ENCODE measurements at regions not wholly inside any gene's neighbourhood (a gene's known extent, or its start where the extent isn't known, plus 50 kb on each side); places are given as distances from the start of the nearest gene placed in this dataset.
"Not testable (repeated sequence)": the region's sequence is repeated elsewhere in the genome, so short reads cannot be mapped to it uniquely, and the experiment has no call there.

DNA sequence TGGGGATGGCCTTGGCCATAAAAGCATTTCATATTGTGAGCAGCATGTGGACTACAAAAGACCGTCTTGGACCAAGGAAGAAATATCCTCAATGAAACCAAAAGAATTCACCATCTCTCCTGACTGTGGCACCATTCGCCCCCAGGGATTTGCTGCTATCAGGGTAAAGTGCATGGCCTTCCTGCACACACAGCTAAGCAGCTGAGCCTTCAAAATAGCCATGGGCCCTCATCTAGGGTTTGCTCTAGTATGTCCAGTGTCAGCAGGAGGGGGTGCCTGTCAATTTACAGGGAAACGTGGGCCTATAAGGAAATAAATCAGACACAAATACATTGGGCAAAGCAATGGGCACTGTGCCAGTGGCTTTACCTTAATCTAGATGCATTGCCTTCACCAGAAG, 296.6 kb upstream of the NBPF12 start:
- not testable (repeated sequence) for H3K9me3 ChIP-seq (ENCODE audit: low read length); H3K9ac ChIP-seq (ENCODE audit: low read length); H3K4me1 ChIP-seq (ENCODE audit: low read length); H3K9me2 ChIP-seq (replicated peaks; ENCODE audit: insufficient read depth, low read length); H3K4me3 ChIP-seq (ENCODE audit: low read length); H4K20me1 ChIP-seq (ENCODE audit: insufficient read depth, low read depth, low read length); H3K4me2 ChIP-seq (ENCODE audit: low read depth, low read length, poor library complexity, severe bottlenecking); H2AFZ ChIP-seq (ENCODE audit: low read length); DNase-seq; H3K36me3 ChIP-seq (ENCODE audit: insufficient read depth, low read length); H3K27me3 ChIP-seq (ENCODE audit: low read length); H3K79me2 ChIP-seq (ENCODE audit: low read length); H3K27ac ChIP-seq (ENCODE audit: low read length)

DNA sequence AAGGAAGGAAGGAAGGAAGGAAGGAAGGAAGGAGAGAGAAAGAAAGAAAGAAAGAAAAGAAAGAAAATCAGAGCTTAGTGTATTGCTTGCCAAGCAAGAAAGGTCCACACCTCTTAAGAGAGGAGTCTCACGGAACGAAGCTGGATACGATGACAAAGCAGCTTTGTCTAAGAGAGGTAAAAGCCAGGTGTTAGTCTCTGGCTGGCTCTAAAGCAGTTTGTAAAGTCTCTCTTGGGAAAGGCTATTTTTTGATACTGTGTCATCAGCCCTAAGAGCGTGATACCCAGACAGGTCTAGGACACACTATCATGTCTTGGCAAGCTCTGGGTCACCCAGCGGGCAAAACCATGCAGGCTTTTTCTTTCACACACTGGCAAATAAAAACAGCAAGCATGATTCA, 297.5 kb upstream of the NBPF12 start:
- H3K27me3 ChIP-seq (ENCODE audit: low read length); H3K79me2 ChIP-seq (ENCODE audit: low read length); H4K20me1 ChIP-seq (ENCODE audit: insufficient read depth, low read depth, low read length); H3K27ac ChIP-seq (ENCODE audit: low read length); H3K9me2 ChIP-seq (replicated peaks; ENCODE audit: insufficient read depth, low read length); H3K9ac ChIP-seq (ENCODE audit: low read length); H3K36me3 ChIP-seq (ENCODE audit: insufficient read depth, low read length); H3K4me3 ChIP-seq (ENCODE audit: low read length); H2AFZ ChIP-seq (ENCODE audit: low read length); H3K4me2 ChIP-seq (ENCODE audit: low read depth, low read length, poor library complexity, severe bottlenecking); H3K9me3 ChIP-seq (ENCODE audit: low read length); H3K4me1 ChIP-seq (ENCODE audit: low read length): not testable (repeated sequence)
- DNase-seq: peak; percentile 40

DNA sequence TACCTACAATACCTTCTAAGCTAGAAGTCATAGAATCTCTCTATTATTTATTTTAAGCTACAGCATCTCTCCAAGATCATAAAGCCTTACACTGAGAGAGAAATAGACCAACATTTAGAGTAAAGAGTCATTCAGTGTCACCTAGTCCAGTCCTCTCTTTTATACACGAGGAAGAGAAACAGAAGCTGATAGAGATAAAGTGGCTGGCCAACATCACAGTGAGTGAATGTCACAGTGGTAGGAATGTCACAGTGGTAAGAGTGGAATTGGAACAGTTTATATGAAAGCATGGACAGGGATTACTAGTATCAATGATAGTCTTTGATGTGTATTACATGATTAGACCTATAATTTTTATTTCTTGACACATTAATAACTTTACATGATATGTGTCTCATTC, 307.8 kb upstream of the NBPF12 start:
- DNase-seq; H3K4me1 ChIP-seq (ENCODE audit: low read length); H4K20me1 ChIP-seq (ENCODE audit: insufficient read depth, low read depth, low read length); H3K27me3 ChIP-seq (ENCODE audit: low read length); H3K4me2 ChIP-seq (ENCODE audit: low read depth, low read length, poor library complexity, severe bottlenecking); H3K79me2 ChIP-seq (ENCODE audit: low read length); H3K36me3 ChIP-seq (ENCODE audit: insufficient read depth, low read length); H3K9ac ChIP-seq (ENCODE audit: low read length); H3K4me3 ChIP-seq (ENCODE audit: low read length); H3K27ac ChIP-seq (ENCODE audit: low read length); H3K9me2 ChIP-seq (replicated peaks; ENCODE audit: insufficient read depth, low read length); H3K9me3 ChIP-seq (ENCODE audit: low read length); H2AFZ ChIP-seq (ENCODE audit: low read length): not testable (repeated sequence)

DNA sequence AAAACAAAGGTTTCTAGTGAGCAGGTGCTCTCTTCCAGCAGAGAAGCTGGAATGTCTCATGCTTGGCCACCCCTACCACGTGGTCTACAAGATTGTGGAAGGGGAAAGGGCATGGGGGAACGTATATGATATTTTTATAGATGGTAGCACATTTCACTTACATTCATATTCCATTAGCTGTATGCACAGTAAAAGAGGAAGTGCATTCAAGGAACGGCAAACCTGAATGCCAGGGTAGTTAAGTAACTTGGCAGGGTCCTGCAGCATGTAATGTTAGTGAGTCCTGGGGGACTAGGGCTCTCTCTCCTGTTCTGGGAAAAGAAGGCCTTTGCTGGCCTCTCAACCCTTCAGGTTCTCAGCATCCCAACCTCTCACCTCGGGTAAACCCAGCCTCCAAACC, 319.5 kb upstream of the NBPF12 start:
- not testable (repeated sequence) for H3K9ac ChIP-seq (ENCODE audit: low read length); H3K27ac ChIP-seq (ENCODE audit: low read length); H3K36me3 ChIP-seq (ENCODE audit: insufficient read depth, low read length); H3K4me1 ChIP-seq (ENCODE audit: low read length); H3K4me2 ChIP-seq (ENCODE audit: low read depth, low read length, poor library complexity, severe bottlenecking); H4K20me1 ChIP-seq (ENCODE audit: insufficient read depth, low read depth, low read length); H3K9me3 ChIP-seq (ENCODE audit: low read length); H3K79me2 ChIP-seq (ENCODE audit: low read length); H3K4me3 ChIP-seq (ENCODE audit: low read length); DNase-seq; H3K27me3 ChIP-seq (ENCODE audit: low read length); H3K9me2 ChIP-seq (replicated peaks; ENCODE audit: insufficient read depth, low read length); H2AFZ ChIP-seq (ENCODE audit: low read length)

DNA sequence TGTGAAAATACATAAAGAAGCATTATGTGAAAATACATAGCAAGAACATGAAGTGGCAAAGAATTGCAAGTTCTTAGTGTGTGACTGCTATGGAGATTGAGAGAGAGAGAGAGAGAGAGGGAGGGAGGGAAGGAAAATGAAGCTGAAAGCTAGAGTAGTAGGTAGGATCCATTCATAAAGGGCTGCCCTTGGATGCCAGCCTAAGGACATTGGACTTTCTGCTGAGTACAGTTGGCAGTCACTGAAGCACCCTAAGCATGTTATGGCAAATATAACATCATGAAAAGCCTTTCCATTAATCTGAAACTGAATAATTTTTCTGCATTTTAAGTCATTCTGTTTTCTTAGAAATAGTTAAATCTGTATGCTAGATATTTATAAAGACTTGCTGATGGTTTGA, 333.4 kb upstream of the NBPF12 start:
- H3K27me3 ChIP-seq (ENCODE audit: low read length); H4K20me1 ChIP-seq (ENCODE audit: insufficient read depth, low read depth, low read length); H3K9me3 ChIP-seq (ENCODE audit: low read length); DNase-seq; H3K4me3 ChIP-seq (ENCODE audit: low read length); H3K4me2 ChIP-seq (ENCODE audit: low read depth, low read length, poor library complexity, severe bottlenecking); H3K36me3 ChIP-seq (ENCODE audit: insufficient read depth, low read length); H3K4me1 ChIP-seq (ENCODE audit: low read length); H3K27ac ChIP-seq (ENCODE audit: low read length); H3K79me2 ChIP-seq (ENCODE audit: low read length); H2AFZ ChIP-seq (ENCODE audit: low read length); H3K9ac ChIP-seq (ENCODE audit: low read length); H3K9me2 ChIP-seq (replicated peaks; ENCODE audit: insufficient read depth, low read length): not testable (repeated sequence)

DNA sequence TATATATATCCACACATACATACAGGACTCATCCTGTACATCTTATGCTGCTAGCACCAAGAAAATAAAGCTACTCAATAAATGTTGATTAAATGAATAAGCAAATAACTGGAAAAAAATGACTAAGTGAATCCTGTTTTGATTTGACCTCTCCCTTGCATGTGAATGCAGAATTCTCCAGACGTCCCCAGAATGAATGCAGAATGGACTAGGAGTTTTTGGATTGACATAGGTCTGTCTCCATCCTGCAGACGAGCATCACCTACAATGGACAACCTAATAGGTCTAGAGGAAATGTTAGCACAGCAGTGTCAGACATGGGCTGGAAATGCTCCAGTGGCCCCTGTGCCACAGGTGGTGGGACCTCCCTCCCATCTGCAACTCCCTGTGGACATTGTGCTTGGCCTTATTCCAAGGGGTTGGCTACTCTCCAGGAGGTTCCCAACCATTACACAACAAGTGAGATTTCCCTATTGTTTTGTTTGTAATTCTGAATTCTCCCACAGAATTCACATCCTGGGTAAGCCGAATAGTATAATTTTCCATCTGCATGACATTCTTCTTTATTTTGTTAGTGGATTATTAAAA, 337.3 kb upstream of the NBPF12 start:
- H3K79me2 ChIP-seq (ENCODE audit: low read length); H3K4me3 ChIP-seq (ENCODE audit: low read length); H3K4me2 ChIP-seq (ENCODE audit: low read depth, low read length, poor library complexity, severe bottlenecking); H3K9me3 ChIP-seq (ENCODE audit: low read length); H3K4me1 ChIP-seq (ENCODE audit: low read length); H3K27ac ChIP-seq (ENCODE audit: low read length); DNase-seq; H3K9me2 ChIP-seq (replicated peaks; ENCODE audit: insufficient read depth, low read length); H4K20me1 ChIP-seq (ENCODE audit: insufficient read depth, low read depth, low read length); H3K27me3 ChIP-seq (ENCODE audit: low read length); H3K9ac ChIP-seq (ENCODE audit: low read length); H3K36me3 ChIP-seq (ENCODE audit: insufficient read depth, low read length); H2AFZ ChIP-seq (ENCODE audit: low read length): not testable (repeated sequence)

DNA sequence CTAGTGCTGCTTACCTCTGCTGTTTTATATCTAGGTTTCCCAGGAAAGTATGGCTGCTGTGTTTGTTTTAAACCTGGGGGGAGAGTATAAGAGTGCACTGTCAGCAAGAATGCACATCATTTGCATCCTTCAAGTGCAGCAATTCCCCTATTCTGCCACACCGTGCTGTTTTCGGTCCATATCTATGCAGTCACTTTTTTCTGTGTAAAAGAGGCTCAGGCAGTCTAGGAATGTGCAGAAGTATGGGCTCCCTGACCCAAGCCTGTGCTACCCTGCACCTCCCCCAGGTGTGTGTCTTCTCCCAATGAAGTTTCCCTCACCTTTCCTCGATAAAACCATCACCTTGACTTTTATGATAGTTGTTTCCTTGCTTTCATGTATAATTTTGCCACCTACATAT, 338.2 kb upstream of the NBPF12 start:
- H3K27ac ChIP-seq (ENCODE audit: low read length); H2AFZ ChIP-seq (ENCODE audit: low read length); H3K27me3 ChIP-seq (ENCODE audit: low read length); H3K4me2 ChIP-seq (ENCODE audit: low read depth, low read length, poor library complexity, severe bottlenecking); H3K9me3 ChIP-seq (ENCODE audit: low read length); DNase-seq; H3K9me2 ChIP-seq (replicated peaks; ENCODE audit: insufficient read depth, low read length); H3K4me1 ChIP-seq (ENCODE audit: low read length); H3K79me2 ChIP-seq (ENCODE audit: low read length); H4K20me1 ChIP-seq (ENCODE audit: insufficient read depth, low read depth, low read length); H3K9ac ChIP-seq (ENCODE audit: low read length); H3K4me3 ChIP-seq (ENCODE audit: low read length); H3K36me3 ChIP-seq (ENCODE audit: insufficient read depth, low read length): not testable (repeated sequence)

DNA sequence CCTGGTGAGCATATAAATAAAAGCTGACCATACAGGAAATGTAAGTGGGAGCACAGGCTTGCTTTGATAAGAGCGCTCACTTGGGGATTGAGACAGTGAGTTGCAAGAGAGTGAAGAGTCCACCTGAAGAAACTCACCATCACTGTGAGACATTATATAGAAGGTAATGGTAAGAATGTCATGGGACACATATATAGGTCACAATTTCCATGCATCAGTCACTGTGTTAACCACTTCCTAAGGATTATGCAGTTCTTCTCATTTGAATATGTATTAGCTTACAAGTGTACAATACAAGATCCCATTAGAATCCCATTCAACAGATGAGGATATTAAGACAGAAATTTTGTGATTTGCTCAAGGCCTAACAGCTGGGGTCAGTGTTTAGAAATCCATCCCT, 352.4 kb upstream of the NOTCH2NLA start:
- H3K79me2 ChIP-seq (ENCODE audit: low read length); H3K4me2 ChIP-seq (ENCODE audit: low read depth, low read length, poor library complexity, severe bottlenecking); H3K9ac ChIP-seq (ENCODE audit: low read length); H3K4me3 ChIP-seq (ENCODE audit: low read length); H3K27ac ChIP-seq (ENCODE audit: low read length); H3K9me3 ChIP-seq (ENCODE audit: low read length); H3K4me1 ChIP-seq (ENCODE audit: low read length); H2AFZ ChIP-seq (ENCODE audit: low read length); H3K36me3 ChIP-seq (ENCODE audit: insufficient read depth, low read length); H4K20me1 ChIP-seq (ENCODE audit: insufficient read depth, low read depth, low read length); H3K27me3 ChIP-seq (ENCODE audit: low read length); H3K9me2 ChIP-seq (replicated peaks; ENCODE audit: insufficient read depth, low read length); DNase-seq: not testable (repeated sequence)

DNA sequence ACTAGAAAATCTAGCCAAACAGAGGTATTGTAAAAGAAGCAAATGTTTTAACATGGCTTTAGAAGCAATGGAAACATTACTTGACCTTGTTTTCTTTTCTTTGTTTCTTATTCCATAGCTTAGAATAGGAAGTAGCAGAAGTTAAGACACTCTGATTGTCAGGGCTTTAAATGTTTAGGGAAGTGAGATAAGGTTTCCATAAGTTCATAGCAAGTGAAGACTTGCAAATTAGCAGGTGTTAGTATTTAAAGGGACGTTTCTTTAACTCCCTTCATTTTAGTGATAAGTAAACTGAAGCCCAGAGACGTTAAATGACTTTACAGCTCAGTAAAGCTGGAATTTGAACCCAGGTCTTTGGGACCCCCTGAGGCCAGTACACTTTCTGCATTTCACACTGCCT, 338.7 kb upstream of the NOTCH2NLA start:
- H3K9me3 ChIP-seq (ENCODE audit: low read length); H3K9me2 ChIP-seq (replicated peaks; ENCODE audit: insufficient read depth, low read length); H3K27me3 ChIP-seq (ENCODE audit: low read length); H3K4me2 ChIP-seq (ENCODE audit: low read depth, low read length, poor library complexity, severe bottlenecking); H2AFZ ChIP-seq (ENCODE audit: low read length); H3K79me2 ChIP-seq (ENCODE audit: low read length); DNase-seq; H3K36me3 ChIP-seq (ENCODE audit: insufficient read depth, low read length); H3K4me1 ChIP-seq (ENCODE audit: low read length); H4K20me1 ChIP-seq (ENCODE audit: insufficient read depth, low read depth, low read length); H3K9ac ChIP-seq (ENCODE audit: low read length); H3K27ac ChIP-seq (ENCODE audit: low read length); H3K4me3 ChIP-seq (ENCODE audit: low read length): not testable (repeated sequence)
